ENCODE measurements at regions not wholly inside any gene's neighbourhood (a gene's known extent, or its start where the extent isn't known, plus 50 kb on each side); places are given as distances from the start of the nearest gene placed in this dataset.

- no peak for DNase-seq
Measured at GRCh38 chr3:189118896-189119295, 52.9 kb upstream of the TPRG1 start.

GRCh38 chr3:189119950-189120349 lies 51.8 kb upstream of the TPRG1 start:
- DNase-seq: no peak

DNA sequence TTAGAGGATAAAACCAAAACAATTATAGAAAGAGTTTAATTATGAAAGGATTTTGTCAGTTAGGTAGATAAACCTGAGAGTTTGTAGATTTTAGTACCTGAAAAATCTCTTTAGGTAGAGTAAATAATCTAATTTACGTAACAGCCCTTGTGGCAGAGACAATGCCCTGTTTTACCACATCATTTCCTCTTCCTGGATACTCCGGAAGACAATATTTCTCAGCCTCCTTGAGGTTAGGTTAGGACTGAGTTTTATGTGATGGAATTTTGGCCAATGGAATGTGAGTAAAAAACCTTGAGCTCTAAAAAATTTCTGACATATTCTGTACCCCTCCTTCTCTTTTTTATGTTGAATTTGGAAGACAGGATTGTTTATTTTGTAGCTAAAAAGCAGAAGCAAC lies 50.7 kb upstream of the TPRG1 start:
- DNase-seq: no peak
